NB4 (cell line): ENCODE measurements at regions not wholly inside any gene's neighbourhood (a gene's known extent, or its start where the extent isn't known, plus 50 kb on each side); places are given as distances from the start of the nearest gene placed in this dataset.

Source experiments
- CTCF ChIP-seq: IDR thresholded peaks from one replicate; pipeline ENCODE4 v1.5.1; 2012; ENCODE audit warnings: low read depth, low read length
- MAX ChIP-seq: IDR thresholded peaks from 2 replicates; pipeline ENCODE4 v1.6.1; 2011; ENCODE audit warnings: low read depth, low read length

- TF ChIP-seq CTCF (no peak), MAX (no peak)
These were observed 1402.9 kb upstream of the PABPC4L start for GRCh38 chr4:135604531-135604930.
